HFFc6 (cell line): ENCODE measurements at regions not wholly inside any gene's neighbourhood (a gene's known extent, or its start where the extent isn't known, plus 50 kb on each side); places are given as distances from the start of the nearest gene placed in this dataset.

Experiments
- DNase-seq: peaks from one replicate; pipeline ENCODE4 v3.0.0-alpha.2; 2018
- H3K27ac Mint-ChIP-seq: 2 replicates; pipeline ENCODE4 v1.8.0; 2020; ENCODE audit warnings: mild to moderate bottlenecking, mixed read lengths
- H3K27me3 Mint-ChIP-seq: 2 replicates; pipeline ENCODE4 v1.8.0; 2021; ENCODE audit warnings: mild to moderate bottlenecking, moderate library complexity, mixed read lengths; ENCODE audit not compliant: insufficient read depth
- H3K36me3 Mint-ChIP-seq: 2 replicates; pipeline ENCODE4 v1.8.0; 2021; ENCODE audit warnings: low read depth, mixed read lengths
- H3K4me1 Mint-ChIP-seq: 2 replicates; pipeline ENCODE4 v1.8.0; 2020; ENCODE audit warnings: low read depth, mixed read lengths
- H3K4me3 Mint-ChIP-seq: 2 replicates; pipeline ENCODE4 v1.8.0; 2020; ENCODE audit warnings: mild to moderate bottlenecking, moderate library complexity, mixed read lengths
- H3K9me3 Mint-ChIP-seq: 2 replicates; pipeline ENCODE4 v1.8.0; 2020; ENCODE audit warnings: mild to moderate bottlenecking, mixed read lengths
- TF ChIP-seq, protein P1 (sequence below): fragments of 200-600 bp; sonication (generic); IDR thresholded peaks from 2 replicates; pipeline ENCODE4 v1.5.0; 2021; ENCODE audit warnings: antibody characterized with exemption, mild to moderate bottlenecking

DNA sequence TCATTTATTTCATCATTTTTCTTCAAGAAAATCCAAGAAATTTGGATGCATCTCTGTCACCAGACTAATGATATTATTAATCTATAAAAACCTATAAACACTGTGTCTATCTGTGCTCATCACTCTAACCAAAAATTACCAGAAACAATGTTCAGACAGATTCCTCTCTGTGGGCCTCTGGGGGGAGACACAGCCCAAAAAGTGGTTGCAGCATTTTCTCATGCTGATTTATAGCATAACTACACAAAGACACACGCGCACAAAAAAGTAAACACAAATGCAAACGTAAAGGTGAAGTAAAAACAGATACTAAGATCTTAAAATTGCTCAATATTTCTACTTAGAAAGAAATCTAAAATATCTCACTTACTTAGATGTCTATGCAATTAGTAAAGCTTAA, 976.0 kb downstream of the GBE1 start:
- Mint-ChIP-seq H3K36me3 (no peaks in the 10 kb centered on the region), H3K4me3 (no peak overlapping the region), H3K27ac (no peak overlapping the region), H3K27me3 (no peaks in the 10 kb centered on the region), H3K4me1 (no peaks in the 10 kb centered on the region), H3K9me3 (peaks cover 13% of the 10 kb centered on the region; the same call in 1 of the 2 replicates)
- no peak for DNase-seq
- TF ChIP-seq, protein P1, sequence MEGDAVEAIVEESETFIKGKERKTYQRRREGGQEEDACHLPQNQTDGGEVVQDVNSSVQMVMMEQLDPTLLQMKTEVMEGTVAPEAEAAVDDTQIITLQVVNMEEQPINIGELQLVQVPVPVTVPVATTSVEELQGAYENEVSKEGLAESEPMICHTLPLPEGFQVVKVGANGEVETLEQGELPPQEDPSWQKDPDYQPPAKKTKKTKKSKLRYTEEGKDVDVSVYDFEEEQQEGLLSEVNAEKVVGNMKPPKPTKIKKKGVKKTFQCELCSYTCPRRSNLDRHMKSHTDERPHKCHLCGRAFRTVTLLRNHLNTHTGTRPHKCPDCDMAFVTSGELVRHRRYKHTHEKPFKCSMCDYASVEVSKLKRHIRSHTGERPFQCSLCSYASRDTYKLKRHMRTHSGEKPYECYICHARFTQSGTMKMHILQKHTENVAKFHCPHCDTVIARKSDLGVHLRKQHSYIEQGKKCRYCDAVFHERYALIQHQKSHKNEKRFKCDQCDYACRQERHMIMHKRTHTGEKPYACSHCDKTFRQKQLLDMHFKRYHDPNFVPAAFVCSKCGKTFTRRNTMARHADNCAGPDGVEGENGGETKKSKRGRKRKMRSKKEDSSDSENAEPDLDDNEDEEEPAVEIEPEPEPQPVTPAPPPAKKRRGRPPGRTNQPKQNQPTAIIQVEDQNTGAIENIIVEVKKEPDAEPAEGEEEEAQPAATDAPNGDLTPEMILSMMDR, result no peak

DNA sequence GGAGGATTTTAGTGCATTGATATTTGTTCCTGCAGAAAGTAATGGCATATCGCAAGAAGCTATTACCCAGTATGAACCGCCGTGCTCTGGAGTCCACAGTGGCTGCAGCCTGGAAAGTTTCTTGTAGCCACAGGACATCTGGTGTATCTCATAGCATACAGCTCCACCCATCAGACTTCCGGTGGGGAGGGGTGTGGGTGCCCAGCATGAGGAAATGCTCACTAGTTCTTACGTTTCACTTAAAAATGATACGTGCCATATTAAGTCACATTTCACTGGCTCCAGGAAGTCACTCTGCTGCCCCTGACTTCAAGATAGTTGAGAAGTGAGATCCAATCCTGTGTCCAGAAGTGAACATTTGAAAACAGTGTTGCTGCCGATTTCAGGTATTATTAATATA, 990.4 kb downstream of the GBE1 start:
- Mint-ChIP-seq H3K36me3 (peaks cover 4% of the 10 kb centered on the region; the same call in 1 of the 2 replicates), H3K27ac (no peak overlapping the region), H3K9me3 (peaks cover 31% of the 10 kb centered on the region), H3K4me1 (no peaks in the 10 kb centered on the region), H3K4me3 (no peak overlapping the region), H3K27me3 (no peaks in the 10 kb centered on the region)
- DNase-seq, result no peak
- TF ChIP-seq, protein P1, result no peak

DNA sequence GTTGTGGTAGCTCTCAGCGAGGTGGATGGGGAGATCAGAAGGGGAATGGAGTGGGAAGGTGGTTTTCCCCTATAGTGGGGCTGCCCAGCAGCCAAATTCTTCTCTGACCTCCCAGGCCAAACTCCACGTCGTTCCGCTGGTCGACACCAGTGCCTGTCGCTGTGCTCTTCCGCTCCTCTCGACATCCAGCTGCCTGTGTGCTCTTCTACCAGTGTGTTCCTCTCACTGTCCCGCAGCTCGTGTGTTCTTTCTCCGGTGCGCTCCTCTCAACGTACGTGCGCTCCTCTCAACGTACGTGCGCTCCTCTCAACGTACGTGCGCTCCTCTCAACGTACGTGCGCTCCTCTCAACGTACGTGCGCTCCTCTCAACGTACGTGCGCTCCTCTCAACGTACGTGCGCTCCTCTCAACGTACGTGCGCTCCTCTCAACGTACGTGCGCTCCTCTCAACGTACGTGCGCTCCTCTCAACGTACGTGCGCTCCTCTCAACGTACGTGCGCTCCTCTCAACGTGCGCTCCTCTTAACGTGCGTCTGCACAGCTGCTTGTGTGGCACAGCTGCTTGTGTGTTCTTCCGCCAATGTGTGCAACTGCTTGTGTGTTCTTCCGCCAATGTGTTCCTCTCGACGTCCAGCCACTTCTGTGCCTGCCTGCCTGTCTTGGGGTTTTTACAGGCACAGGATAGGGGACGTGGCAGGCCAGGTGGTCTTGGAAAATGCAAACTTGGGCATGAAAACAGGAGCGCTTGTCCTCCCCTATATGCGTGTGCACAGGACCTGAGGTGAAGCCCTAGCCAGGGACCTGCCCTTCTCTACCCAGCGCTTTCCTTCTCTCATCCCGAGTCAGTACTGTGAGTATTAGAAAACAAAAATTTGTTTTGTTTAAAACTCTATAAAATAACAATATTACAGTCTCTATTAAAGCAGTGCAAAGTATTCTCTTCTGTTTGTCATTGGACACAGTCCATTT, 991.1 kb downstream of the GBE1 start:
- H3K4me3 Mint-ChIP-seq, result no peak overlapping the region
- H3K36me3 Mint-ChIP-seq, result peaks cover 4% of the 10 kb centered on the region; the same call in 1 of the 2 replicates
- no peak overlapping the region for H3K27ac Mint-ChIP-seq
- H3K9me3 Mint-ChIP-seq, result peaks cover 31% of the 10 kb centered on the region
- H3K4me1 Mint-ChIP-seq, result no peaks in the 10 kb centered on the region
- DNase-seq, result no peak
- TF ChIP-seq, protein P1, result no peak
- H3K27me3 Mint-ChIP-seq, result no peaks in the 10 kb centered on the region

DNA sequence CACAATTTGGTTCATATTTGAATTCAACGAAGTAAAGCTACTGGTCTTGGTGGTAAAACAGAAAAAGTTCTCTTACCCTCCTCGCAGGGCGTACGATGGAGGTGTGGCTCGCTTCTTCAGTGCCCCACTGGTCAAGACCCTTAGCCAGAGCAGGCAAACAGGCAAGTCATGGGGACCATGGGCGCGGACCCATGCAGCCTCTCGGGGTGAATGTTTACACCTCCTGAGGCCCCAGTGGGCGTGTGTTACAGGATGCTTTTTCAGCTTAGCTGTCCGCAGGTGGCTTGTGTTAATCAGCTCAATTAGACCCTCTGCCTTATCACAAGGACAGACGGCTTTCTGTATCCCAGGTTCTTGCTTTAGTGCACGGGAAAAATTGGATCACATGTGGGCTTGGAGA, 991.8 kb downstream of the GBE1 start:
- Mint-ChIP-seq H3K4me3 (no peak overlapping the region), H3K27ac (no peak overlapping the region), H3K9me3 (peaks cover 33% of the 10 kb centered on the region), H3K27me3 (no peaks in the 10 kb centered on the region), H3K4me1 (no peaks in the 10 kb centered on the region), H3K36me3 (peaks cover 4% of the 10 kb centered on the region; the same call in 1 of the 2 replicates)
- TF ChIP-seq, protein P1, result no peak
- DNase-seq, result no peak

DNA sequence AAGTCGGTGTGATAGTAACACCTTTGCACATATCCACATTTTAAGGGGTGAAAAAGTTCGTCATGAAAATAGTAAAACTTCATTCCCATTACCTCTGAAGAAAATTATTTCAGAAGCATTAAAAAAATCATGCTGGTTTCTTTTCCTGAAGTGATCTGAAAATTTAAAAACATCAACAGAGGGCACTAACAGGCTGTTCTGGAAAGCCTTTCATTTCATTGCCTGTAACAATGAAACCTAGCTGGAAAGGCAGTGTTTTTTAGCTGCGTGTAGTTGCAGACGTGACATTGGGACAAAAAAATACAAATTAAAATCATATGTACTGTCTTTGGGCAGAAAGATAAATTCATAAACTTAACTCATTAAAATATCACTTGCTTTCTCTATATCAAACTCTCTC, 993.8 kb downstream of the GBE1 start:
- H3K36me3 Mint-ChIP-seq, result peaks cover 4% of the 10 kb centered on the region; the same call in 1 of the 2 replicates
- H3K27me3 Mint-ChIP-seq, result no peaks in the 10 kb centered on the region
- no peak overlapping the region for H3K27ac Mint-ChIP-seq
- peaks cover 37% of the 10 kb centered on the region for H3K9me3 Mint-ChIP-seq
- TF ChIP-seq, protein P1, result no peak
- DNase-seq, result no peak
- no peaks in the 10 kb centered on the region for H3K4me1 Mint-ChIP-seq
- no peak overlapping the region for H3K4me3 Mint-ChIP-seq
